GM23338 (cell line): ENCODE measurements at regions not wholly inside any gene's neighbourhood (a gene's known extent, or its start where the extent isn't known, plus 50 kb on each side); places are given as distances from the start of the nearest gene placed in this dataset.

ENCODE experiments used
- CREB1 ChIP-seq: fragments of 250-450 bp; sonication (Bioruptor Pico); IDR thresholded peaks from 2 replicates; pipeline ENCODE4 v1.5.0; 2020; ENCODE audit warnings: low read depth, mild to moderate bottlenecking, moderate library complexity
- EZH2 ChIP-seq: fragments of 200-600 bp; sonication (generic); IDR thresholded peaks from one replicate; pipeline ENCODE4 v1.8.0; 2017; ENCODE audit warnings: antibody characterized with exemption, mild to moderate bottlenecking, low read depth; ENCODE audit not compliant: unreplicated experiment
- EZH2phosphoT487 ChIP-seq: fragments of 200-600 bp; sonication (generic); IDR thresholded peaks from one replicate; pipeline ENCODE4 v1.8.1; 2018; ENCODE audit warnings: antibody characterized with exemption; ENCODE audit not compliant: unreplicated experiment
- JUNB ChIP-seq: IDR thresholded peaks from one replicate; pipeline ENCODE4 v1.6.1; 2016; ENCODE audit warnings: antibody characterized with exemption; ENCODE audit not compliant: unreplicated experiment
- POLR2AphosphoS5 ChIP-seq: IDR thresholded peaks from 2 replicates; pipeline ENCODE4 v1.6.1; 2016; ENCODE audit warnings: antibody characterized with exemption, low read depth
- REST ChIP-seq: IDR thresholded peaks from one replicate; pipeline ENCODE4 v1.6.1; 2018; ENCODE audit warnings: antibody characterized with exemption; ENCODE audit not compliant: unreplicated experiment
- STAT1 ChIP-seq: IDR thresholded peaks from one replicate; pipeline ENCODE4 v1.6.1; 2016; ENCODE audit warnings: antibody characterized with exemption; ENCODE audit not compliant: unreplicated experiment
- ZNF114 ChIP-seq: fragments of 250-450 bp; sonication (Bioruptor Pico); IDR thresholded peaks from 2 replicates; pipeline ENCODE4 v1.5.0; 2020; ENCODE audit warnings: mild to moderate bottlenecking, moderate library complexity
- TF ChIP-seq, protein P1 (sequence below), 2 experiments: fragments of 200-600 bp in 1 of 2; sonication (generic) in 1 of 2; conservative IDR thresholded peaks; 2 replicates each; pipeline versions ENCODE4 v1.5.1 to v1.6.1; 2016 to 2017; ENCODE audit warnings: antibody characterized with exemption in 2 of 2, low read depth in 2 of 2, mild to moderate bottlenecking in 2 of 2, moderate library complexity in 1 of 2
- TF ChIP-seq, protein P2 (sequence below): fragments of 250-450 bp; sonication (Bioruptor Pico); IDR thresholded peaks from 2 replicates; pipeline ENCODE4 v1.5.0; 2020; ENCODE audit warnings: mild to moderate bottlenecking, moderate library complexity

- TF ChIP-seq, protein P1, sequence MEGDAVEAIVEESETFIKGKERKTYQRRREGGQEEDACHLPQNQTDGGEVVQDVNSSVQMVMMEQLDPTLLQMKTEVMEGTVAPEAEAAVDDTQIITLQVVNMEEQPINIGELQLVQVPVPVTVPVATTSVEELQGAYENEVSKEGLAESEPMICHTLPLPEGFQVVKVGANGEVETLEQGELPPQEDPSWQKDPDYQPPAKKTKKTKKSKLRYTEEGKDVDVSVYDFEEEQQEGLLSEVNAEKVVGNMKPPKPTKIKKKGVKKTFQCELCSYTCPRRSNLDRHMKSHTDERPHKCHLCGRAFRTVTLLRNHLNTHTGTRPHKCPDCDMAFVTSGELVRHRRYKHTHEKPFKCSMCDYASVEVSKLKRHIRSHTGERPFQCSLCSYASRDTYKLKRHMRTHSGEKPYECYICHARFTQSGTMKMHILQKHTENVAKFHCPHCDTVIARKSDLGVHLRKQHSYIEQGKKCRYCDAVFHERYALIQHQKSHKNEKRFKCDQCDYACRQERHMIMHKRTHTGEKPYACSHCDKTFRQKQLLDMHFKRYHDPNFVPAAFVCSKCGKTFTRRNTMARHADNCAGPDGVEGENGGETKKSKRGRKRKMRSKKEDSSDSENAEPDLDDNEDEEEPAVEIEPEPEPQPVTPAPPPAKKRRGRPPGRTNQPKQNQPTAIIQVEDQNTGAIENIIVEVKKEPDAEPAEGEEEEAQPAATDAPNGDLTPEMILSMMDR (conservative IDR thresholded peaks at IDR 0.05; ENCODE audit: low read depth in 2 of 2) = no peak
- TF ChIP-seq JUNB (no peak), POLR2AphosphoS5 (no peak), EZH2phosphoT487 (no peak), REST (no peak), EZH2 (no peak), CREB1 (CRISPR knock-in tag) (no peak), ZNF114 (CRISPR knock-in tag) (no peak), STAT1 (no peak)
- TF ChIP-seq, protein P2, sequence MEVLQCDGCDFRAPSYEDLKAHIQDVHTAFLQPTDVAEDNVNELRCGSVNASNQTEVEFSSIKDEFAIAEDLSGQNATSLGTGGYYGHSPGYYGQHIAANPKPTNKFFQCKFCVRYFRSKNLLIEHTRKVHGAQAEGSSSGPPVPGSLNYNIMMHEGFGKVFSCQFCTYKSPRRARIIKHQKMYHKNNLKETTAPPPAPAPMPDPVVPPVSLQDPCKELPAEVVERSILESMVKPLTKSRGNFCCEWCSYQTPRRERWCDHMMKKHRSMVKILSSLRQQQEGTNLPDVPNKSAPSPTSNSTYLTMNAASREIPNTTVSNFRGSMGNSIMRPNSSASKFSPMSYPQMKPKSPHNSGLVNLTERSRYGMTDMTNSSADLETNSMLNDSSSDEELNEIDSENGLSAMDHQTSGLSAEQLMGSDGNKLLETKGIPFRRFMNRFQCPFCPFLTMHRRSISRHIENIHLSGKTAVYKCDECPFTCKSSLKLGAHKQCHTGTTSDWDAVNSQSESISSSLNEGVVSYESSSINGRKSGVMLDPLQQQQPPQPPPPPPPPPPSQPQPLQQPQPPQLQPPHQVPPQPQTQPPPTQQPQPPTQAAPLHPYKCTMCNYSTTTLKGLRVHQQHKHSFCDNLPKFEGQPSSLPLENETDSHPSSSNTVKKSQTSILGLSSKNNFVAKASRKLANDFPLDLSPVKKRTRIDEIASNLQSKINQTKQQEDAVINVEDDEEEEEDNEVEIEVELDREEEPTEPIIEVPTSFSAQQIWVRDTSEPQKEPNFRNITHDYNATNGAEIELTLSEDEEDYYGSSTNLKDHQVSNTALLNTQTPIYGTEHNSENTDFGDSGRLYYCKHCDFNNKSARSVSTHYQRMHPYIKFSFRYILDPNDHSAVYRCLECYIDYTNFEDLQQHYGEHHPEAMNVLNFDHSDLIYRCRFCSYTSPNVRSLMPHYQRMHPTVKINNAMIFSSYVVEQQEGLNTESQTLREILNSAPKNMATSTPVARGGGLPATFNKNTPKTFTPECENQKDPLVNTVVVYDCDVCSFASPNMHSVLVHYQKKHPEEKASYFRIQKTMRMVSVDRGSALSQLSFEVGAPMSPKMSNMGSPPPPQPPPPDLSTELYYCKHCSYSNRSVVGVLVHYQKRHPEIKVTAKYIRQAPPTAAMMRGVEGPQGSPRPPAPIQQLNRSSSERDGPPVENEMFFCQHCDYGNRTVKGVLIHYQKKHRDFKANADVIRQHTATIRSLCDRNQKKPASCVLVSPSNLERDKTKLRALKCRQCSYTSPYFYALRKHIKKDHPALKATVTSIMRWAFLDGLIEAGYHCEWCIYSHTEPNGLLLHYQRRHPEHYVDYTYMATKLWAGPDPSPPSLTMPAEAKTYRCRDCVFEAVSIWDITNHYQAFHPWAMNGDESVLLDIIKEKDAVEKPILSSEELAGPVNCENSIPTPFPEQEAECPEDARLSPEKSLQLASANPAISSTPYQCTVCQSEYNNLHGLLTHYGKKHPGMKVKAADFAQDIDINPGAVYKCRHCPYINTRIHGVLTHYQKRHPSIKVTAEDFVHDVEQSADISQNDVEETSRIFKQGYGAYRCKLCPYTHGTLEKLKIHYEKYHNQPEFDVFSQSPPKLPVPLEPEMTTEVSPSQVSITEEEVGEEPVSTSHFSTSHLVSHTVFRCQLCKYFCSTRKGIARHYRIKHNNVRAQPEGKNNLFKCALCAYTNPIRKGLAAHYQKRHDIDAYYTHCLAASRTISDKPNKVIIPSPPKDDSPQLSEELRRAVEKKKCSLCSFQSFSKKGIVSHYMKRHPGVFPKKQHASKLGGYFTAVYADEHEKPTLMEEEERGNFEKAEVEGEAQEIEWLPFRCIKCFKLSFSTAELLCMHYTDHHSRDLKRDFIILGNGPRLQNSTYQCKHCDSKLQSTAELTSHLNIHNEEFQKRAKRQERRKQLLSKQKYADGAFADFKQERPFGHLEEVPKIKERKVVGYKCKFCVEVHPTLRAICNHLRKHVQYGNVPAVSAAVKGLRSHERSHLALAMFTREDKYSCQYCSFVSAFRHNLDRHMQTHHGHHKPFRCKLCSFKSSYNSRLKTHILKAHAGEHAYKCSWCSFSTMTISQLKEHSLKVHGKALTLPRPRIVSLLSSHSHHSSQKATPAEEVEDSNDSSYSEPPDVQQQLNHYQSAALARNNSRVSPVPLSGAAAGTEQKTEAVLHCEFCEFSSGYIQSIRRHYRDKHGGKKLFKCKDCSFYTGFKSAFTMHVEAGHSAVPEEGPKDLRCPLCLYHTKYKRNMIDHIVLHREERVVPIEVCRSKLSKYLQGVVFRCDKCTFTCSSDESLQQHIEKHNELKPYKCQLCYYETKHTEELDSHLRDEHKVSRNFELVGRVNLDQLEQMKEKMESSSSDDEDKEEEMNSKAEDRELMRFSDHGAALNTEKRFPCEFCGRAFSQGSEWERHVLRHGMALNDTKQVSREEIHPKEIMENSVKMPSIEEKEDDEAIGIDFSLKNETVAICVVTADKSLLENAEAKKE (CRISPR knock-in tag) = no peak
Observed at GRCh38 chr10:27440478-27440877, 63.6 kb upstream of the RAB18 start.
